HL-60 (cell line): ENCODE measurements at regions not wholly inside any gene's neighbourhood (a gene's known extent, or its start where the extent isn't known, plus 50 kb on each side); places are given as distances from the start of the nearest gene placed in this dataset.

Experiments
- CTCF ChIP-seq: IDR thresholded peaks from one replicate; pipeline ENCODE4 v1.5.1; 2011; ENCODE audit warnings: low read length, control low read depth, inconsistent platforms; ENCODE audit not compliant: insufficient read depth
- GABPA ChIP-seq: IDR thresholded peaks from 2 replicates; pipeline ENCODE4 v1.6.1; 2012; ENCODE audit warnings: low read depth
- POLR2AphosphoS5 ChIP-seq: IDR thresholded peaks from 2 replicates; pipeline ENCODE4 v1.6.1; 2012; ENCODE audit warnings: low read depth
- REST ChIP-seq: IDR thresholded peaks from 2 replicates; pipeline ENCODE4 v1.6.1; 2012; ENCODE audit warnings: low read depth; ENCODE audit not compliant: insufficient replicate concordance

GRCh38 chr12:86608638-86609037 is 352.4 kb upstream of the MGAT4C start:
- TF ChIP-seq CTCF (no peak), POLR2AphosphoS5 (no peak), REST (no peak), GABPA (no peak)
